Fibroblast of the conjunctiva (primary cell): ENCODE measurements at regions not wholly inside any gene's neighbourhood (a gene's known extent, or its start where the extent isn't known, plus 50 kb on each side); places are given as distances from the start of the nearest gene placed in this dataset.

Source experiments
- DNase-seq: peaks from one replicate; pipeline ENCODE4 v3.0.0-alpha.2; 2010; ENCODE audit warnings: low read depth

DNA sequence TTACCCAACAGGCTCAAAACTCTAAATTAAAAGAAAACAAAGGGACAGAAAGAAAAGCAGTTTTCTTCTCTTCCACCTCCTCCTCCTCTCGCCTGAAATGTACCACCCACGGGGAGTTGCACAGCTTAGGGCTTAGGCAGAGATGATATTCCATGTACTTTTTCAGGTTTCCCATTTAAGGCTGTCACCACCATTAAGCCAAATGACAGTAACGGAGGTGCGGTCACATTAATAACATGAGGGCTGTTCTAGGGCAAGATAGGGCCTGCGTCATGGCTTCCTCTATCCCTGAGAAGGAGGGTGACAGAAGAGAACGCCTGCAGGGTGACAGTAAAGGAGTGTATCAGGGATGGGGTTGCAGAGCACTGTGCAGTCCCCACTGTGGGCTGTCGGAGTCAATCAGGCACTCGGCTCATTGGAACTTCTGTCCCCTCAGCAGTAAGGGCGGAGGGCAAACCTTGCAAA, 51.7 kb upstream of the TJP1 start:
- DNase-seq: no peak

DNA sequence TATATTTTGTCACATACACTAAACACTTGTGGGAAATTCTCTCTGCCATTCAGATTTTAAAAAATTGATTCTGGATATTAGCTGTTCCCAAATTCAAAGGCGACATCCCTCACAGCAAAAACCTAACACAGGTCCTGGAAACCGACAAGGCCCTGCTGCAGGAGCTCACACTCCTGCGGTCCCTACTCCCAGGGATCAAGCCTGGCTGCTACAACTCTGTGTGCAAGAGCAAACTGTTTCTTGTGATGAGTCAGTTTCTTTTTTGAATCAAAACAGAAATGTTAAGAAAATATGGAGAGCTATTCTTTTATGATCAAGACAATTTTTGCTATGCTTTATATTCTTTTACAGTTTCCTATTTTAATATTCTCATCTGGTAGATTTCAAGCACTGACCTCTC, 51.0 kb upstream of the TJP1 start:
- no peak for DNase-seq

DNA sequence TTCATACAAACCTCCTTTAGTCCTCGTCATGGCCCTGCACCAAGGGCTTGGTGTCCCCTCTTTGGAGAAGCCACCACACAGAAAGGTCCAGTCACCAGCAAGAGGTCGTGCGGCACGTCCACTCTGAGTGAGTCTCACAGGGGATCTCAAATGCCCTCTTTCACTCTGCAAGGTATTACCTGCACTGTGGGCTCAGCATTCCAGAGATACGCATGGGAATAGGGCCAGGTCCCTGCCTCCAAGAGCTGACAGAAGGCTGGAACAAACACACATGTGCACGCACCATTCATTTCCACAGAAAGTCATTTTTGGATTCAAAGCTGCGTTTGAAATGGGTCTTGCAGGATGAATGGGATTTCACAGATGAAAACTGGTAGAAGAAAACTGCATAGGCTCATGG, 50.4 kb upstream of the TJP1 start:
- no peak for DNase-seq
